COLO829 (cell line): ENCODE measurements at regions not wholly inside any gene's neighbourhood (a gene's known extent, or its start where the extent isn't known, plus 50 kb on each side); places are given as distances from the start of the nearest gene placed in this dataset.

Source experiments
- DNase-seq: peaks from one replicate; pipeline ENCODE4 v3.0.0; 2012; ENCODE audit warnings: low spot score

GRCh38 chr16:64035337-64035736 is 1086.5 kb downstream of the CDH11 start:
- no peak for DNase-seq

GRCh38 chr16:64019339-64019738 is 1102.5 kb downstream of the CDH11 start:
- no peak for DNase-seq

- DNase-seq: no peak
These were observed 1104.1 kb downstream of the CDH11 start for GRCh38 chr16:64017796-64018195.

GRCh38 chr16:64013856-64014255 is 1108.0 kb downstream of the CDH11 start:
- DNase-seq: no peak

- no peak for DNase-seq
These were observed 1109.7 kb downstream of the CDH11 start for GRCh38 chr16:64012166-64012565.

- no peak for DNase-seq
These were observed 1110.2 kb downstream of the CDH11 start for GRCh38 chr16:64011650-64012049.

GRCh38 chr16:64008131-64008530 is 1113.7 kb downstream of the CDH11 start:
- no peak for DNase-seq

- no peak for DNase-seq
These were observed 1117.7 kb downstream of the CDH11 start for GRCh38 chr16:64004116-64004515.

GRCh38 chr16:63995025-63995424 is 1126.8 kb downstream of the CDH11 start:
- no peak for DNase-seq

GRCh38 chr16:63983401-63983800 is 1138.5 kb downstream of the CDH11 start:
- DNase-seq: no peak

GRCh38 chr16:63982741-63983140 is 1139.1 kb downstream of the CDH11 start:
- no peak for DNase-seq

- no peak for DNase-seq
These were observed 1139.8 kb downstream of the CDH11 start for GRCh38 chr16:63982110-63982509.

GRCh38 chr16:63981639-63982038 is 1140.2 kb downstream of the CDH11 start:
- DNase-seq: no peak

- no peak for DNase-seq
These were observed 1141.1 kb downstream of the CDH11 start for GRCh38 chr16:63980763-63981162.

- no peak for DNase-seq
These were observed 1143.6 kb downstream of the CDH11 start for GRCh38 chr16:63978240-63978639.

GRCh38 chr16:63976345-63976744 is 1145.5 kb downstream of the CDH11 start:
- DNase-seq: no peak

- no peak for DNase-seq
These were observed 1146.2 kb downstream of the CDH11 start for GRCh38 chr16:63975669-63976068.

GRCh38 chr16:63967966-63968365 is 1153.9 kb downstream of the CDH11 start:
- DNase-seq: no peak

- DNase-seq: no peak
These were observed 1161.5 kb downstream of the CDH11 start for GRCh38 chr16:63960321-63960720.

- DNase-seq: no peak
These were observed 1174.8 kb downstream of the CDH11 start for GRCh38 chr16:63947022-63947421.

- DNase-seq: no peak
These were observed 1176.1 kb downstream of the CDH11 start for GRCh38 chr16:63945806-63946205.

GRCh38 chr16:63943566-63943965 is 1178.3 kb downstream of the CDH11 start:
- no peak for DNase-seq

GRCh38 chr16:63938661-63939060 is 1183.2 kb downstream of the CDH11 start:
- DNase-seq: no peak

- DNase-seq: no peak
These were observed 1188.0 kb downstream of the CDH11 start for GRCh38 chr16:63933841-63934240.

GRCh38 chr16:63928421-63928820 is 1193.4 kb downstream of the CDH11 start:
- DNase-seq: no peak
